ENCODE measurements at regions not wholly inside any gene's neighbourhood (a gene's known extent, or its start where the extent isn't known, plus 50 kb on each side); places are given as distances from the start of the nearest gene placed in this dataset.

- Histone ChIP-seq H3K36me3 (ENCODE audit: control insufficient read depth, insufficient read depth, low read length) (no peaks in the 10 kb centered on the region), H3K4me3 (ENCODE audit: low read depth, low read length) (no peak overlapping the region), H3K27me3 (ENCODE audit: control insufficient read depth, insufficient read depth, low read length) (no peaks in the 10 kb centered on the region)
- DNase-seq (ENCODE audit: low read depth), result no peak
- TF ChIP-seq, protein P1, sequence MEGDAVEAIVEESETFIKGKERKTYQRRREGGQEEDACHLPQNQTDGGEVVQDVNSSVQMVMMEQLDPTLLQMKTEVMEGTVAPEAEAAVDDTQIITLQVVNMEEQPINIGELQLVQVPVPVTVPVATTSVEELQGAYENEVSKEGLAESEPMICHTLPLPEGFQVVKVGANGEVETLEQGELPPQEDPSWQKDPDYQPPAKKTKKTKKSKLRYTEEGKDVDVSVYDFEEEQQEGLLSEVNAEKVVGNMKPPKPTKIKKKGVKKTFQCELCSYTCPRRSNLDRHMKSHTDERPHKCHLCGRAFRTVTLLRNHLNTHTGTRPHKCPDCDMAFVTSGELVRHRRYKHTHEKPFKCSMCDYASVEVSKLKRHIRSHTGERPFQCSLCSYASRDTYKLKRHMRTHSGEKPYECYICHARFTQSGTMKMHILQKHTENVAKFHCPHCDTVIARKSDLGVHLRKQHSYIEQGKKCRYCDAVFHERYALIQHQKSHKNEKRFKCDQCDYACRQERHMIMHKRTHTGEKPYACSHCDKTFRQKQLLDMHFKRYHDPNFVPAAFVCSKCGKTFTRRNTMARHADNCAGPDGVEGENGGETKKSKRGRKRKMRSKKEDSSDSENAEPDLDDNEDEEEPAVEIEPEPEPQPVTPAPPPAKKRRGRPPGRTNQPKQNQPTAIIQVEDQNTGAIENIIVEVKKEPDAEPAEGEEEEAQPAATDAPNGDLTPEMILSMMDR (IDR thresholded peaks at IDR 0.05; ENCODE audit: insufficient read depth, low read length, poor library complexity, severe bottlenecking), result no peak
Observed at GRCh38 chr3:181369637-181370036, 342.1 kb upstream of the SOX2 start.

DNA sequence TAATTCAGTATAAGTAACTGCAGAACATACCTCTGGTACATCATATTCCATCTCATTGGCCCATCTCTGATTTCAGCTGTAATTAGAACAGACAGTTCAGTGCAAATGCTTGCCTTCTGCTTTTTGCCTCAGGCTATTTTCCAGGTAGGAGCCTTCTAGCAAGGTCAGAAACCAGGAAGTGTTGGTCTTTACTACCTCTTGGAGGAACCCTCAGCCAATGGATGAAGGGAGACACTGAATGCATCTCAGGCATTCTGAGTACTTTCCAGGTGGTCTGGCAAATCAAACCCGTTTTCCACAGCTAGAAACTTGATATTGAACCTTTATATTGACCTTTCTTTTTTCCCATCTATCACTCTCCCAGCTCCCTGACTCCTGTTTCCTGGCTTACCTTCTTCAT, 348.5 kb upstream of the SOX2 start:
- DNase-seq (ENCODE audit: low read depth), result no peak

DNA sequence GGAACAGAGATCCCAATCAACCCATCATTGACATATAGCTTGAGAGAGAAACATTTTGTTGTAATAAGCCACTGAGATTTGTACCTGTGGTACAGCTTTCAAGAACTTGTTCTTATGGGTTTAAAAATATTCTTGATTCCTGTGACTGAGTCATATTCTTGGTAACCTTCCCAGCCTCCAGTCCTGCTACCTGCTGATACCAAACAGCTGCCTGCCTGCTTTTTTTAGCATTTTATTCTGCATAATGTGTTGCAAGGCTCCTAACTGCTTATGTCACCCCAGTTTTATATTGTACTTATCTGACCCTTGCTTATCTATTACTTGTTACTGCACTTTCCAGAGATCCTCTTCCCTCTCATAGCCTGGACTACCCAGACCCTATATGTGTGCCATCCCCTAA, 349.3 kb upstream of the SOX2 start:
- no peaks in the 10 kb centered on the region for H3K27me3 ChIP-seq (ENCODE audit: control insufficient read depth, insufficient read depth, low read length)
- H3K36me3 ChIP-seq (ENCODE audit: control insufficient read depth, insufficient read depth, low read length), result no peaks in the 10 kb centered on the region
- TF ChIP-seq, protein P1 (IDR thresholded peaks at IDR 0.05; ENCODE audit: insufficient read depth, low read length, poor library complexity, severe bottlenecking), result no peak
- H3K4me3 ChIP-seq (ENCODE audit: low read depth, low read length), result no peak overlapping the region
- DNase-seq (ENCODE audit: low read depth), result no peak

More for the DNA sequence above, 348.5 kb upstream of the SOX2 start:
- Histone ChIP-seq H3K27me3 (ENCODE audit: control insufficient read depth, insufficient read depth, low read length) (no peaks in the 10 kb centered on the region), H3K4me3 (ENCODE audit: low read depth, low read length) (no peak overlapping the region), H3K36me3 (ENCODE audit: control insufficient read depth, insufficient read depth, low read length) (no peaks in the 10 kb centered on the region)
- TF ChIP-seq, protein P1 (IDR thresholded peaks at IDR 0.05; ENCODE audit: insufficient read depth, low read length, poor library complexity, severe bottlenecking), result no peak

- no peaks in the 10 kb centered on the region for H3K27me3 ChIP-seq (ENCODE audit: control insufficient read depth, insufficient read depth, low read length)
- H3K36me3 ChIP-seq (ENCODE audit: control insufficient read depth, insufficient read depth, low read length), result no peaks in the 10 kb centered on the region
- TF ChIP-seq, protein P1 (IDR thresholded peaks at IDR 0.05; ENCODE audit: insufficient read depth, low read length, poor library complexity, severe bottlenecking), result no peak
- DNase-seq (ENCODE audit: low read depth), result no peak
- no peak overlapping the region for H3K4me3 ChIP-seq (ENCODE audit: low read depth, low read length)
Observed at GRCh38 chr3:181358562-181358961, 353.2 kb upstream of the SOX2 start.

DNA sequence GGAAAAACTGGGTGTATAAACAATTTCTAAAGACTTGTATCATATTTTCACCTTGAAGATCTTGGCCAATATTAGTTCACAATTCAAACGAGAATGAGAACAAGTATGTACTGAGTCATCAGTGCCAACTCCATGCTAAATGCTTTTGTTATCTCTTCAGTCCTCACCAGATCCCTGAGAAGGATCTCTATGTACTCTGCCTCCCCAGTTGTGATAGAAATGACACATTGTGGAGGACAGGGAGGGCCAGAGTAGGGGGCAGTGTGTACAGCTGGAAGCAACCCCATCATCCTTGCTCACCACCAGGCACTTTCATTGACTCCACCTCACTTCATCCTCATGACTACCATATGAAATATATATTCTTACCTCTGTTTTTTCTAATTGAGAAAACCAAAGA, 353.7 kb upstream of the SOX2 start:
- TF ChIP-seq, protein P1 (IDR thresholded peaks at IDR 0.05; ENCODE audit: insufficient read depth, low read length, poor library complexity, severe bottlenecking), result no peak

DNA sequence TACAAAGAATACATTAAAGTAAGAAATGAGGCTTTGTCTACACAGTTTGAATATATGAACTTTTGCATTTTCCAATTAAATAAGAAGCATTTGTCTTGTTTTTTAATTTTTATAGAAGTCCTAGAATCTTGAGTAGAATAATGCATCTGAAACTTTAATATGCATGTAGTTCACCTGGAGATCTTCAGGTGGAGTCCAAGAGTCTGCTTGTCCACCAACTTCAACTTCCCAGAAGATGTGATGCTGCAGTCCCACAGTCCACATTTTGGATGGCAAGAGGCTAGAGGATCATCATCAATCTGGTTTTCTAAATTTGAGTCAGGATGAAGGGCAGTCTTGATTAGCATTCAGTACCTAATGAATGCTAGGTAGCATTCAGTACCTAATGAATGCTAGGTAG, 357.6 kb upstream of the SOX2 start:
- no peaks in the 10 kb centered on the region for H3K36me3 ChIP-seq (ENCODE audit: control insufficient read depth, insufficient read depth, low read length)
- no peak overlapping the region for H3K4me3 ChIP-seq (ENCODE audit: low read depth, low read length)
- DNase-seq (ENCODE audit: low read depth), result no peak
- H3K27me3 ChIP-seq (ENCODE audit: control insufficient read depth, insufficient read depth, low read length), result no peaks in the 10 kb centered on the region
- TF ChIP-seq, protein P1 (IDR thresholded peaks at IDR 0.05; ENCODE audit: insufficient read depth, low read length, poor library complexity, severe bottlenecking), result no peak

More for the DNA sequence above, 353.7 kb upstream of the SOX2 start:
- Histone ChIP-seq H3K4me3 (ENCODE audit: low read depth, low read length) (no peak overlapping the region), H3K27me3 (ENCODE audit: control insufficient read depth, insufficient read depth, low read length) (no peaks in the 10 kb centered on the region), H3K36me3 (ENCODE audit: control insufficient read depth, insufficient read depth, low read length) (no peaks in the 10 kb centered on the region)
- no peak for DNase-seq (ENCODE audit: low read depth)

Data from kidney epithelial cell (primary cell).